A673 (cell line): ENCODE measurements at regions not wholly inside any gene's neighbourhood (a gene's known extent, or its start where the extent isn't known, plus 50 kb on each side); places are given as distances from the start of the nearest gene placed in this dataset.

ENCODE experiments used
- BruUV-seq: library from RNA; stranded (reverse); fragments of 400-500 nt; replicated peaks from 2 replicates; lab custom pipeline; 2021; lab: Mats Ljungman, UMichigan
- CTCF ChIA-PET: fragments of 300-600 bp; sonication (Branson Sonifier 250); formaldehyde crosslinking; loops from one replicate; lab custom pipeline; 2022; ENCODE audit warnings: antibody characterized with exemption; lab: Charles Lee
- POLR2A ChIA-PET: fragments of 300-600 bp; sonication (Branson Sonifier 250); formaldehyde crosslinking; loops from one replicate; lab custom pipeline; 2022; ENCODE audit warnings: antibody characterized with exemption; ENCODE audit not compliant: low non-redundant PET; lab: Charles Lee
- DNase-seq: peaks from one replicate; pipeline ENCODE4 v3.0.0-alpha.2; 2015; ENCODE audit warnings: low spot score
- H3K27ac ChIP-seq: fragments of 200-600 bp; sonication (generic); 2 replicates; pipeline ENCODE4 v1.5.1; 2016; ENCODE audit warnings: mixed run types, low read depth, mild to moderate bottlenecking, mixed read lengths, antibody characterized with exemption, low read length; ENCODE audit not compliant: poor library complexity, severe bottlenecking
- H3K27me3 ChIP-seq: fragments of 200-600 bp; sonication (generic); replicated peaks from 2 replicates; pipeline ENCODE4 v1.6.1; 2017; ENCODE audit warnings: mixed run types, low read depth, mild to moderate bottlenecking, mixed read lengths, antibody characterized with exemption, low read length; ENCODE audit not compliant: insufficient read depth, poor library complexity
- H3K36me3 ChIP-seq: fragments of 200-600 bp; sonication (generic); 2 replicates; pipeline ENCODE4 v1.6.1; 2016; ENCODE audit warnings: mixed run types, mild to moderate bottlenecking, mixed read lengths, antibody characterized with exemption, low read length; ENCODE audit not compliant: insufficient read depth, poor library complexity, severe bottlenecking
- H3K4me1 ChIP-seq: fragments of 200-600 bp; sonication (generic); 2 replicates; pipeline ENCODE4 v1.6.1; 2017; ENCODE audit warnings: mixed run types, mild to moderate bottlenecking, mixed read lengths, antibody characterized with exemption, low read length; ENCODE audit not compliant: insufficient read depth, poor library complexity, severe bottlenecking
- H3K4me3 ChIP-seq: fragments of 200-600 bp; sonication (generic); 2 replicates; pipeline ENCODE4 v1.5.1; 2016; ENCODE audit warnings: low read depth, mixed run types, mild to moderate bottlenecking, mixed read lengths, low read length; ENCODE audit not compliant: poor library complexity, severe bottlenecking
- H3K9me3 ChIP-seq: fragments of 200-600 bp; sonication (generic); 2 replicates; pipeline ENCODE4 v1.6.1; 2016; ENCODE audit warnings: mixed run types, low read depth, mild to moderate bottlenecking, mixed read lengths, antibody characterized with exemption, low read length; ENCODE audit not compliant: poor library complexity, severe bottlenecking
- CTCF ChIP-seq: fragments of 300-800, 200-600 bp; sonication (generic); conservative IDR thresholded peaks from 2 replicates; pipeline ENCODE4 v1.5.1; 2017; ENCODE audit warnings: low read depth, mild to moderate bottlenecking, antibody characterized with exemption, low read length, moderate library complexity, mixed read lengths
- EZH2 ChIP-seq: fragments of 200-600 bp; sonication (generic); IDR thresholded peaks from 2 replicates; pipeline ENCODE4 v1.6.1; 2017; ENCODE audit warnings: borderline replicate concordance, low read depth, mild to moderate bottlenecking, mixed read lengths, antibody characterized with exemption, low read length; ENCODE audit not compliant: poor library complexity, severe bottlenecking
- intact Hi-C: fragments of 100-400 bp; cut with micrococcal nuclease; formaldehyde crosslinking; loops from one replicate; pipeline ENCODE4 v1.10.0; 2022; ENCODE audit not compliant: unreplicated experiment

- H3K4me1 ChIP-seq = peaks cover 18% of the 10 kb centered on the region
- no peak overlapping the region for H3K27ac ChIP-seq
- H3K36me3 ChIP-seq = no peaks in the 10 kb centered on the region
- no TSS peak for BruUV-seq
- H3K9me3 ChIP-seq = no peaks in the 10 kb centered on the region
- TF ChIP-seq EZH2 = no peak
- ChIA-PET CTCF (no interaction called here), POLR2A (no interaction called here)
- intact Hi-C loops = no loop called here
- no peak overlapping the region for H3K4me3 ChIP-seq
- DNase-seq = peak; percentile 70
- no peaks in the 10 kb centered on the region for H3K27me3 ChIP-seq
These were observed 674.4 kb downstream of the PRR16 start for GRCh38 chr5:121138495-121138907.

DNA sequence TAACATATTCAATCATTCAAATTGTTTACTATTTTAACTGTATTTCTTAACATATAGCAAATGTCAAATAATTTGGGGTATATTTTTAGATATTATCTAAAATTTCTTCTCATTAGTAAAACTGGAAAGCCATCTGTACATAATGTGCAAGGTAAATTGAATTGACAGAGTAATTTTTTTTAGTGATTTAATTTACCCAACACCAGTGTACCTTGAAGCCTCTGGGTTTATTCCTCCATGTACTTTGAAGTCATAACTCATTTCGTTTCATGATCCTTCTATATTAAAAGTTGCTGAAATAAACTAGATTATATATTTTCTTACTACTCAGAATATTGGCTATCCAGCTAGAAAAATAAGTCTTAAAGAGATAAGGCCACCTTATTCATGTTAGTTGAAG is 674.9 kb downstream of the PRR16 start:
- ChIA-PET POLR2A (no interaction called here), CTCF (no interaction called here)
- Histone ChIP-seq H3K4me3 (no peak overlapping the region), H3K36me3 (no peaks in the 10 kb centered on the region), H3K9me3 (no peaks in the 10 kb centered on the region), H3K27me3 (no peaks in the 10 kb centered on the region), H3K4me1 (peaks cover 18% of the 10 kb centered on the region), H3K27ac (no peak overlapping the region)
- intact Hi-C loops = no loop called here
- BruUV-seq = no TSS peak
- DNase-seq = no peak
- no peak for TF ChIP-seq EZH2

DNA sequence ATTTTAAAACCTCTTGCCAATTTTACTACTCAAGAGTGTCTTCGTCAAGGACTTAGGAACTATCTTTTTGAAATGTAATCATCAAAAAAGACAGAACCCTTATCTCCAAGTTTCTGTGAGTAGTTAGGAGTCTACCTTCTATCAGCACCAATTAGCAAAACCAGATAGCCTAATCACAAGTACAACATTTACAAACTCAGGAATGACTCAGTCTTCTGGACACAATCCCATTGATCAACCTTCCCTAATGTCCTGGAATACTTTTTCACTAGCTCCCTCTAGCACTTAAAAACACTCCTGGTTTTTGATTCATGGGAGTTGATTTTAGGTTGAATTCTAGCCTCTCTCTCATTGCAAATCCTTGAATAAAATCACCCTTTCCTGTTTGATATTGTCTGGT is 680.7 kb downstream of the PRR16 start:
- no peak for TF ChIP-seq EZH2
- no peak for TF ChIP-seq CTCF
- ChIA-PET POLR2A (no interaction called here), CTCF (no interaction called here)
- DNase-seq = no peak
- no peaks in the 10 kb centered on the region for H3K9me3 ChIP-seq
- no peaks in the 10 kb centered on the region for H3K36me3 ChIP-seq
- no peak overlapping the region for H3K4me3 ChIP-seq
- no peaks in the 10 kb centered on the region for H3K27me3 ChIP-seq
- intact Hi-C loops = no loop called here
- H3K4me1 ChIP-seq = no peaks in the 10 kb centered on the region
- BruUV-seq = no TSS peak
- no peak overlapping the region for H3K27ac ChIP-seq

- DNase-seq = no peak
- intact Hi-C loops = no loop called here
- ChIA-PET CTCF (no interaction called here), POLR2A (no interaction called here)
- H3K9me3 ChIP-seq = no peaks in the 10 kb centered on the region
- TF ChIP-seq EZH2 = no peak
- no peak for TF ChIP-seq CTCF
- H3K27me3 ChIP-seq = no peaks in the 10 kb centered on the region
- BruUV-seq = no TSS peak
- H3K27ac ChIP-seq = no peak overlapping the region
- H3K36me3 ChIP-seq = no peaks in the 10 kb centered on the region
- H3K4me3 ChIP-seq = no peak overlapping the region
- H3K4me1 ChIP-seq = no peaks in the 10 kb centered on the region
These were observed 687.4 kb downstream of the PRR16 start for GRCh38 chr5:121151534-121151933.
